GM23338 (cell line): ENCODE measurements at regions not wholly inside any gene's neighbourhood (a gene's known extent, or its start where the extent isn't known, plus 50 kb on each side); places are given as distances from the start of the nearest gene placed in this dataset.
A peak's percentile ranks its signal among the peaks of the same experiment; 100 is the strongest.

Experiments
- ATAC-seq: fragments of 200-7000 bp; cut with Tn5 transposase; 3 replicates; pipeline ENCODE4 v1.9.1; 2020
- DNase-seq: peaks from one replicate; pipeline ENCODE4 v3.0.0-alpha.2; 2015; ENCODE audit warnings: low spot score
- H2AFZ ChIP-seq: fragments of 200-600 bp; sonication (generic); 2 replicates; pipeline ENCODE4 v1.8.0; 2016; ENCODE audit warnings: antibody characterized with exemption, mild to moderate bottlenecking, moderate library complexity
- H3F3A ChIP-seq: fragments of 200-600 bp; sonication (generic); replicated peaks from 2 replicates; pipeline ENCODE4 v1.8.0; 2017; ENCODE audit warnings: antibody characterized with exemption, mixed run types, low read depth
- H3K27ac ChIP-seq: fragments of 200-600 bp; sonication (generic); 2 replicates; pipeline ENCODE4 v1.6.1; 2016; ENCODE audit warnings: low read depth
- H3K27me3 ChIP-seq: fragments of 200-600 bp; sonication (generic); 2 replicates; pipeline ENCODE4 v1.8.0; 2016; ENCODE audit warnings: mild to moderate bottlenecking, mixed run types, moderate library complexity; ENCODE audit not compliant: insufficient read depth
- H3K36me3 ChIP-seq: fragments of 200-600 bp; sonication (generic); 2 replicates; pipeline ENCODE4 v1.8.0; 2016; ENCODE audit warnings: mild to moderate bottlenecking; ENCODE audit not compliant: insufficient read depth
- H3K4me1 ChIP-seq: fragments of 200-600 bp; sonication (generic); 2 replicates; pipeline ENCODE4 v1.8.0; 2016; ENCODE audit warnings: mild to moderate bottlenecking, moderate library complexity; ENCODE audit not compliant: insufficient read depth
- H3K4me2 ChIP-seq: fragments of 200-600 bp; sonication (generic); 2 replicates; pipeline ENCODE4 v1.7.1; 2017; ENCODE audit warnings: mixed run types
- H3K4me3 ChIP-seq: fragments of 200-600 bp; sonication (generic); 2 replicates; pipeline ENCODE4 v1.6.1; 2016; ENCODE audit warnings: mixed run types
- H3K79me2 ChIP-seq: fragments of 200-600 bp; sonication (generic); replicated peaks from 2 replicates; pipeline ENCODE4 v1.8.0; 2017; ENCODE audit warnings: mild to moderate bottlenecking; ENCODE audit not compliant: insufficient read depth
- H3K9me2 ChIP-seq: fragments of 200-600 bp; sonication (generic); 2 replicates; pipeline ENCODE4 v1.8.0; 2017; ENCODE audit not compliant: insufficient read depth
- H4K20me1 ChIP-seq: fragments of 200-600 bp; sonication (generic); replicated peaks from 2 replicates; pipeline ENCODE4 v1.8.0; 2017; ENCODE audit warnings: mild to moderate bottlenecking; ENCODE audit not compliant: insufficient read depth
- H3K27ac Mint-ChIP-seq: 2 replicates; pipeline ENCODE4 v1.8.0; 2020; ENCODE audit warnings: inconsistent platforms, mild to moderate bottlenecking, moderate library complexity, mixed read lengths
- H3K27me3 Mint-ChIP-seq: 3 replicates; pipeline ENCODE4 v1.8.0; 2022; ENCODE audit warnings: low read depth, mild to moderate bottlenecking, moderate library complexity, mixed read lengths, inconsistent platforms; ENCODE audit not compliant: insufficient read depth, poor library complexity
- H3K36me3 Mint-ChIP-seq: 3 replicates; pipeline ENCODE4 v1.8.0; 2021; ENCODE audit warnings: low read depth, mild to moderate bottlenecking, inconsistent platforms, moderate library complexity, mixed read lengths
- H3K4me1 Mint-ChIP-seq: 3 replicates; pipeline ENCODE4 v1.8.0; 2020; ENCODE audit warnings: mild to moderate bottlenecking, inconsistent platforms, mixed read lengths
- H3K4me3 Mint-ChIP-seq: 3 replicates; pipeline ENCODE4 v1.8.0; 2021; ENCODE audit warnings: moderate library complexity, mild to moderate bottlenecking, inconsistent platforms, mixed read lengths
- H3K9me3 Mint-ChIP-seq: 3 replicates; pipeline ENCODE4 v1.8.0; 2020; ENCODE audit warnings: moderate library complexity, mild to moderate bottlenecking, inconsistent platforms, mixed read lengths
- CREB1 ChIP-seq: fragments of 250-450 bp; sonication (Bioruptor Pico); IDR thresholded peaks from 2 replicates; pipeline ENCODE4 v1.5.0; 2020; ENCODE audit warnings: low read depth, mild to moderate bottlenecking, moderate library complexity
- CTCF ChIP-seq, 2 experiments: fragments of 200-600 bp in 1 of 2; sonication (generic) in 1 of 2; conservative IDR thresholded peaks; 2 replicates each; pipeline versions ENCODE4 v1.5.1 to v1.6.1; 2016 to 2017; ENCODE audit warnings: antibody characterized with exemption in 2 of 2, low read depth in 2 of 2, mild to moderate bottlenecking in 2 of 2, moderate library complexity in 1 of 2
- EZH2 ChIP-seq: fragments of 200-600 bp; sonication (generic); IDR thresholded peaks from one replicate; pipeline ENCODE4 v1.8.0; 2017; ENCODE audit warnings: antibody characterized with exemption, mild to moderate bottlenecking, low read depth; ENCODE audit not compliant: unreplicated experiment
- JUNB ChIP-seq: IDR thresholded peaks from one replicate; pipeline ENCODE4 v1.6.1; 2016; ENCODE audit warnings: antibody characterized with exemption; ENCODE audit not compliant: unreplicated experiment
- NANOG ChIP-seq: IDR thresholded peaks from 2 replicates; pipeline ENCODE4 v1.6.1; 2016; ENCODE audit warnings: antibody characterized with exemption, borderline replicate concordance
- REST ChIP-seq: IDR thresholded peaks from one replicate; pipeline ENCODE4 v1.6.1; 2018; ENCODE audit warnings: antibody characterized with exemption; ENCODE audit not compliant: unreplicated experiment
- STAT1 ChIP-seq: IDR thresholded peaks from one replicate; pipeline ENCODE4 v1.6.1; 2016; ENCODE audit warnings: antibody characterized with exemption; ENCODE audit not compliant: unreplicated experiment
- ZNF114 ChIP-seq: fragments of 250-450 bp; sonication (Bioruptor Pico); IDR thresholded peaks from 2 replicates; pipeline ENCODE4 v1.5.0; 2020; ENCODE audit warnings: mild to moderate bottlenecking, moderate library complexity
- ZNF331 ChIP-seq: fragments of 250-450 bp; sonication (Bioruptor Pico); IDR thresholded peaks from 2 replicates; pipeline ENCODE4 v1.5.0; 2020; ENCODE audit warnings: low read depth, mild to moderate bottlenecking, moderate library complexity
- TF ChIP-seq, protein P1 (sequence below): IDR thresholded peaks from 2 replicates; pipeline ENCODE4 v1.6.1; 2016; ENCODE audit warnings: antibody characterized with exemption

DNA sequence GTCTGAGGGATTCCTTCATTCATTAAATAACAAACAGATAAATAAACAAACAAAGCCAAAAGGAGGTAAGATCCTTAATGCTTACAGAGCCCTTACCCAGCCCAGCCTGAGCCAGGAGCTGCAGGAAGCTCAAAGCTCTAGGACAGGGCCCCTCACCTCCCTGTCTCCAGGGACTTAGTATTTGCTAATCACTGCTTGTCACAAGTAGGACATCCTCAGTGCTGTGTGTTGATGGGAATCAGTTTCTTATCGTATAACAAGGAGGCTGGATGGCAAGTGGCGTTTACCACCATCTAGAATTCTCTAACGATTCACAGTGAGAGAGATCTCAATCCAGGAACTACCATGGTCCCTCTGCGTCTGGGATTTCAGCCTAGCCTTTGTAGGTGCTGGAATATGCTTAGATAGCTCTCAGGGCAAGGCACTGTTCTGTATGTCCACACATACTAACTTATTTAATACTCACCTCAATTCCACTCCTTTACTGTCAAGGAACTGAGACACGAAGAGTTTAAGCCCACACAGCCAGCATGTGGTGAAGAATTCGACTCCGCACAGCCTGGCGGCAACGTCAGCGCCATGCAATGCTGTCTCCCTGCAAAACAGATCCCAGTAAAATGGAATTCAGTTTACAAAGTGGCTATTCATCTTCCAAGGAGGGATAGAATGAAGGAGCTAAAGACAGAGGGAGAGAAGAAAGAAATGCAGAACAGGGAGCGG lies 164.8 kb downstream of the MYCN start:
- Histone ChIP-seq H3K4me1 (peaks cover 38% of the 10 kb centered on the region), H4K20me1 (no peaks in the 10 kb centered on the region), H3K9me2 (peaks cover 4% of the 10 kb centered on the region; the same call in 1 of the 2 replicates), H3K36me3 (no peaks in the 10 kb centered on the region), H3K4me3 (peak overlapping the region; percentile 43), H3K79me2 (no peaks in the 10 kb centered on the region), H3K27ac (peak overlapping the region; percentile 99), H2AFZ (no peak overlapping the region), H3K4me2 (peak overlapping the region; percentile 59), H3F3A (peaks cover 16% of the 10 kb centered on the region), H3K27me3 (no peaks in the 10 kb centered on the region)
- Mint-ChIP-seq H3K4me3 (peak overlapping the region; percentile 47), H3K36me3 (peaks cover 2% of the 10 kb centered on the region; the same call in 2 of the 3 replicates), H3K9me3 (peaks cover 3% of the 10 kb centered on the region; the same call in 2 of the 3 replicates), H3K4me1 (peaks cover 66% of the 10 kb centered on the region), H3K27ac (peak overlapping the region; percentile 98), H3K27me3 (peaks cover 12% of the 10 kb centered on the region)
- peak; percentile 53 for ATAC-seq
- no peak for TF ChIP-seq STAT1
- TF ChIP-seq CREB1 = peak; percentile 10; the same call in 1 of the 2 replicates
- TF ChIP-seq CTCF (conservative IDR thresholded peaks at IDR 0.05; ENCODE audit: low read depth in 2 of 2) = no peak
- TF ChIP-seq, protein P1, sequence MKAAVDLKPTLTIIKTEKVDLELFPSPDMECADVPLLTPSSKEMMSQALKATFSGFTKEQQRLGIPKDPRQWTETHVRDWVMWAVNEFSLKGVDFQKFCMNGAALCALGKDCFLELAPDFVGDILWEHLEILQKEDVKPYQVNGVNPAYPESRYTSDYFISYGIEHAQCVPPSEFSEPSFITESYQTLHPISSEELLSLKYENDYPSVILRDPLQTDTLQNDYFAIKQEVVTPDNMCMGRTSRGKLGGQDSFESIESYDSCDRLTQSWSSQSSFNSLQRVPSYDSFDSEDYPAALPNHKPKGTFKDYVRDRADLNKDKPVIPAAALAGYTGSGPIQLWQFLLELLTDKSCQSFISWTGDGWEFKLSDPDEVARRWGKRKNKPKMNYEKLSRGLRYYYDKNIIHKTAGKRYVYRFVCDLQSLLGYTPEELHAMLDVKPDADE = 0 out of 2 replicates have a peak, but pooled peaks have one; percentile 64
- no peak for TF ChIP-seq JUNB
- no peak for TF ChIP-seq ZNF331 (CRISPR knock-in tag)
- TF ChIP-seq REST = no peak
- TF ChIP-seq NANOG = no peak
- TF ChIP-seq ZNF114 (CRISPR knock-in tag) = no peak
- no peak for TF ChIP-seq EZH2
- peak; percentile 76 for DNase-seq
